Liver (tissue), 8 donors: ENCODE measurements at regions not wholly inside any gene's neighbourhood (a gene's known extent, or its start where the extent isn't known, plus 50 kb on each side); places are given as distances from the start of the nearest gene placed in this dataset.

ENCODE experiments used
- DNase-seq: peaks from one replicate; pipeline ENCODE4 v3.0.0-alpha.2; 2017; ENCODE audit warnings: low spot score
- H3K27ac ChIP-seq, 2 donors: one replicate each; pipeline ENCODE4 v1.7.0; 2013; ENCODE audit warnings: inconsistent platforms in 2 of 2, low read length in 2 of 2, control low read depth in 1 of 2, low read depth in 1 of 2, mild to moderate bottlenecking in 1 of 2
- H3K27me3 ChIP-seq, 4 donors: one replicate each; pipeline versions ENCODE4 v1.6.1 to v1.7.0; 2013; ENCODE audit warnings: low read length in 3 of 4, inconsistent platforms in 1 of 4, mild to moderate bottlenecking in 1 of 4, moderate library complexity in 1 of 4; ENCODE audit not compliant: control insufficient read depth in 4 of 4, insufficient read depth in 4 of 4
- H3K36me3 ChIP-seq, 4 donors: one replicate each; pipeline versions ENCODE4 v1.6.1 to v1.7.0; 2013; ENCODE audit warnings: low read length in 3 of 4, mild to moderate bottlenecking in 3 of 4, low read depth in 1 of 4, moderate library complexity in 1 of 4; ENCODE audit not compliant: control insufficient read depth in 4 of 4, insufficient read depth in 3 of 4
- H3K4me1 ChIP-seq, 4 donors: one replicate each; pipeline versions ENCODE4 v1.6.1 to v1.7.0; 2013; ENCODE audit warnings: low read length in 3 of 4, mild to moderate bottlenecking in 3 of 4, moderate library complexity in 1 of 4; ENCODE audit not compliant: control insufficient read depth in 4 of 4, insufficient read depth in 4 of 4
- H3K4me3 ChIP-seq, 3 donors: one replicate each; pipeline versions ENCODE4 v1.6.1 to v1.7.0; 2013; ENCODE audit warnings: low read length in 3 of 3, control low read depth in 1 of 3, low read depth in 1 of 3, mild to moderate bottlenecking in 1 of 3
- H3K9ac ChIP-seq, 2 donors: one replicate each; pipeline ENCODE4 v1.7.0; 2013; ENCODE audit warnings: low read length in 2 of 2, mild to moderate bottlenecking in 2 of 2, moderate library complexity in 2 of 2, control low read depth in 1 of 2, low read depth in 1 of 2
- H3K9me3 ChIP-seq, 4 donors: one replicate each; pipeline versions ENCODE4 v1.6.1 to v1.7.0; 2013; ENCODE audit warnings: low read length in 3 of 4; ENCODE audit not compliant: control insufficient read depth in 4 of 4
- ATF3 ChIP-seq: IDR thresholded peaks from 2 replicates; pipeline ENCODE4 v1.6.1; 2016; ENCODE audit warnings: antibody characterized with exemption
- EGR1 ChIP-seq, 2 donors: IDR thresholded peaks; 2 replicates each; pipeline ENCODE4 v1.6.1; 2016 to 2018; ENCODE audit warnings: antibody characterized with exemption in 2 of 2, low read depth in 2 of 2
- FOXA1 ChIP-seq: IDR thresholded peaks from 2 replicates; pipeline ENCODE4 v1.6.1; 2016; ENCODE audit warnings: antibody characterized with exemption
- FOXA2 ChIP-seq: IDR thresholded peaks from 2 replicates; pipeline ENCODE4 v1.6.1; 2016; ENCODE audit warnings: antibody characterized with exemption
- HNF4A ChIP-seq, 2 donors: conservative IDR thresholded peaks; 2 replicates each; pipeline ENCODE4 v1.6.1; 2016; ENCODE audit warnings: antibody characterized with exemption in 2 of 2, mild to moderate bottlenecking in 2 of 2
- HNF4G ChIP-seq: IDR thresholded peaks from 2 replicates; pipeline ENCODE4 v1.6.1; 2016; ENCODE audit warnings: antibody characterized with exemption
- JUND ChIP-seq, 2 donors: IDR thresholded peaks; 2 replicates each; pipeline ENCODE4 v1.6.1; 2016; ENCODE audit warnings: antibody characterized with exemption in 2 of 2
- NR2F2 ChIP-seq: IDR thresholded peaks from 2 replicates; pipeline ENCODE4 v1.6.1; 2016; ENCODE audit warnings: antibody characterized with exemption
- RAD21 ChIP-seq, 2 donors: IDR thresholded peaks; 2 replicates each; pipeline ENCODE4 v1.6.1; 2016; ENCODE audit warnings: antibody characterized with exemption in 2 of 2, mild to moderate bottlenecking in 2 of 2
- RXRA ChIP-seq, 2 donors: IDR thresholded peaks; 2 replicates each; pipeline ENCODE4 v1.6.1; 2017 to 2018; ENCODE audit warnings: antibody characterized with exemption in 2 of 2, mild to moderate bottlenecking in 1 of 2
- SP1 ChIP-seq: IDR thresholded peaks from 2 replicates; pipeline ENCODE4 v1.6.1; 2018; ENCODE audit warnings: antibody characterized with exemption, mild to moderate bottlenecking
- TAF1 ChIP-seq: conservative IDR thresholded peaks from 2 replicates; pipeline ENCODE4 v1.6.1; 2016; ENCODE audit warnings: antibody characterized with exemption, mild to moderate bottlenecking
- YY1 ChIP-seq: IDR thresholded peaks from 2 replicates; pipeline ENCODE4 v1.6.1; 2016; ENCODE audit warnings: antibody characterized with exemption, mild to moderate bottlenecking
- ZBTB33 ChIP-seq: IDR thresholded peaks from 2 replicates; pipeline ENCODE4 v1.6.1; 2016; ENCODE audit warnings: antibody characterized with exemption
- WGBS: extraction: QIAGEN DNeasy Blood & Tissue Kit; methylation state at CpG from one replicate; pipeline ENCODE4 v1.1.7; 2013; 5-methylcytosine and 5-hydroxymethylcytosine counted together
- TF ChIP-seq, protein P1 (sequence below): IDR thresholded peaks from 2 replicates; pipeline ENCODE4 v1.6.1; 2016; ENCODE audit warnings: antibody characterized with exemption
- TF ChIP-seq, protein P2 (sequence below): fragments of 150-350 bp; IDR thresholded peaks from 2 replicates; pipeline ENCODE4 v1.5.1; 2017; ENCODE audit warnings: improper control_type of control experiment, low read depth, low read length; ENCODE audit not compliant: missing input control
- donor health status: healthy.
- donor health status: healthy.
- donor health status: healthy.
- donor health status: healthy.
- donor health status: healthy.

DNA sequence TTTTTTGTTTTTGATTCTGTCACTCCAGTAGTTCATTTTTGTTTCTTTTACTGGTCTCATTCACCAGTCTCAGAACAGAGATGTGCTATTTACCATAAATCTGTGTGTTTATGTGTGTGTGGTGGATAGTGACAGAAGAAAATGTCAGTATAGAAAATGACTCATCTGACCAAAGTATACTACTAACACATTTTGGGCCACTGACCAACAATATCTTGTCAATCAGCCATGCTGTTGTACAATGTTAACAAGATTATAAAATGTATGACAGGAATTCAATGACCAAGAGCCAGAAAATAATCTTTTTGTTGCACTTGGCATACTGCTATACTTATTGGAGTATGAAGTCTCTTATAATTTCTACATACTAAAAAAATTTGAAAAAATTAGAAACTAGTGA lies 1081.4 kb upstream of the NRXN1 start:
- Histone ChIP-seq H3K27ac (no peak overlapping the region), H3K4me1 (no peaks in the 10 kb centered on the region), H3K36me3 (no peaks in the 10 kb centered on the region), H3K9ac (no peak overlapping the region), H3K4me3 (no peak overlapping the region), H3K27me3 (no peaks in the 10 kb centered on the region), H3K9me3 (no peaks in the 10 kb centered on the region)
- no peak for TF ChIP-seq HNF4A (conservative IDR thresholded peaks at IDR 0.05)
- TF ChIP-seq RAD21 (IDR thresholded peaks at IDR 0.05) = no peak
- TF ChIP-seq, protein P1, sequence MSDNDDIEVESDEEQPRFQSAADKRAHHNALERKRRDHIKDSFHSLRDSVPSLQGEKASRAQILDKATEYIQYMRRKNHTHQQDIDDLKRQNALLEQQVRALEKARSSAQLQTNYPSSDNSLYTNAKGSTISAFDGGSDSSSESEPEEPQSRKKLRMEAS = no peak
- no peak for TF ChIP-seq EGR1 (IDR thresholded peaks at IDR 0.05; ENCODE audit: low read depth in 2 of 2)
- TF ChIP-seq JUND (IDR thresholded peaks at IDR 0.05) = no peak
- TF ChIP-seq, protein P2, sequence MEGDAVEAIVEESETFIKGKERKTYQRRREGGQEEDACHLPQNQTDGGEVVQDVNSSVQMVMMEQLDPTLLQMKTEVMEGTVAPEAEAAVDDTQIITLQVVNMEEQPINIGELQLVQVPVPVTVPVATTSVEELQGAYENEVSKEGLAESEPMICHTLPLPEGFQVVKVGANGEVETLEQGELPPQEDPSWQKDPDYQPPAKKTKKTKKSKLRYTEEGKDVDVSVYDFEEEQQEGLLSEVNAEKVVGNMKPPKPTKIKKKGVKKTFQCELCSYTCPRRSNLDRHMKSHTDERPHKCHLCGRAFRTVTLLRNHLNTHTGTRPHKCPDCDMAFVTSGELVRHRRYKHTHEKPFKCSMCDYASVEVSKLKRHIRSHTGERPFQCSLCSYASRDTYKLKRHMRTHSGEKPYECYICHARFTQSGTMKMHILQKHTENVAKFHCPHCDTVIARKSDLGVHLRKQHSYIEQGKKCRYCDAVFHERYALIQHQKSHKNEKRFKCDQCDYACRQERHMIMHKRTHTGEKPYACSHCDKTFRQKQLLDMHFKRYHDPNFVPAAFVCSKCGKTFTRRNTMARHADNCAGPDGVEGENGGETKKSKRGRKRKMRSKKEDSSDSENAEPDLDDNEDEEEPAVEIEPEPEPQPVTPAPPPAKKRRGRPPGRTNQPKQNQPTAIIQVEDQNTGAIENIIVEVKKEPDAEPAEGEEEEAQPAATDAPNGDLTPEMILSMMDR = no peak
- no peak for TF ChIP-seq ZBTB33
- no peak for TF ChIP-seq RXRA (IDR thresholded peaks at IDR 0.05)
- TF ChIP-seq HNF4G = no peak
- no peak for TF ChIP-seq SP1
- no peak for TF ChIP-seq FOXA2
- no peak for TF ChIP-seq ATF3
- no peak for DNase-seq

DNA sequence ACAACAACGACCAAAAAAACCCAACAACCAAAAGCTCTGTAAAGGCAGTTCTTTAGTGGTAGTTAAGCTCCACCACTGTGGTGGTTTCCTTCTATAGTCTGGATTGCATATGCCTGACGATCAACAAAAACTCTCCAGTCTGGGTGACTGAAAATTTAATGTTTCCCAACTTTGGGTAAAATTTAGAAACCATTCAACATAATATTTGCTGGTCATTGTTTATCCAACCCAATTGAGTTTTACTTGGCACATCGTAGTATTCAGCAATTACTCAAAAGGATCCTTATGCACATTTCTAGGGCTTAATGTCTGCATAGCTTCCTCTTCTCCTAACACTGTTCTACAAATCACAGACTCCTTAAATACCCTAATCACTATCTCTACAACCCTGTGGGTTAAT lies 1080.2 kb upstream of the NRXN1 start:
- no peak for DNase-seq
- Histone ChIP-seq H3K9ac (no peak overlapping the region), H3K4me1 (no peaks in the 10 kb centered on the region), H3K27me3 (no peaks in the 10 kb centered on the region), H3K4me3 (no peak overlapping the region), H3K27ac (no peak overlapping the region), H3K36me3 (no peaks in the 10 kb centered on the region), H3K9me3 (no peaks in the 10 kb centered on the region)
- no peak for TF ChIP-seq TAF1
- no peak for TF ChIP-seq NR2F2
- TF ChIP-seq FOXA1 = no peak
- no peak for TF ChIP-seq YY1
- no peak for TF ChIP-seq SP1
- TF ChIP-seq HNF4G = no peak
- no peak for TF ChIP-seq EGR1 (IDR thresholded peaks at IDR 0.05; ENCODE audit: low read depth in 2 of 2)
- TF ChIP-seq HNF4A (conservative IDR thresholded peaks at IDR 0.05) = no peak
- TF ChIP-seq, protein P1 = no peak
- TF ChIP-seq RAD21 (IDR thresholded peaks at IDR 0.05) = no peak
- no peak for TF ChIP-seq ATF3
- no peak for TF ChIP-seq JUND (IDR thresholded peaks at IDR 0.05)
- TF ChIP-seq ZBTB33 = no peak
- WGBS = 72% methylated on average over 3 of the region's 3 CpGs
